ENCODE measurements at regions not wholly inside any gene's neighbourhood (a gene's known extent, or its start where the extent isn't known, plus 50 kb on each side); places are given as distances from the start of the nearest gene placed in this dataset.

- peak; percentile 30 for TF ChIP-seq CTCF (IDR thresholded peaks at IDR 0.05; ENCODE audit: poor library complexity, severe bottlenecking)
- H3K36me3 ChIP-seq (ENCODE audit: low read depth): no peaks in the 10 kb centered on the region
- peak overlapping the region; percentile 26 for H3K27ac ChIP-seq (ENCODE audit: poor library complexity, severe bottlenecking)
- H3K9me3 ChIP-seq (ENCODE audit: severe bottlenecking): no peaks in the 10 kb centered on the region
- ATAC-seq (ENCODE audit: low read depth) (peak; percentile 95), DNase-seq (ENCODE audit: low spot score) (peak; percentile 86)
- no peaks in the 10 kb centered on the region for H3K27me3 ChIP-seq (ENCODE audit: insufficient read depth, poor library complexity, severe bottlenecking)
- H3K4me3 ChIP-seq (ENCODE audit: severe bottlenecking): no peak overlapping the region
- peaks cover 18% of the 10 kb centered on the region for H3K4me1 ChIP-seq (ENCODE audit: insufficient read depth, poor library complexity, severe bottlenecking)
Measured at GRCh38 chr9:88651682-88652633, 117.0 kb downstream of the NXNL2 start.

- Histone ChIP-seq H3K27me3 (ENCODE audit: insufficient read depth, poor library complexity, severe bottlenecking) (no peaks in the 10 kb centered on the region), H3K9me3 (ENCODE audit: severe bottlenecking) (no peaks in the 10 kb centered on the region), H3K27ac (ENCODE audit: poor library complexity, severe bottlenecking) (peak overlapping the region; percentile 26), H3K36me3 (ENCODE audit: low read depth) (no peaks in the 10 kb centered on the region; the same call in 1 of the 2 replicates), H3K4me1 (ENCODE audit: insufficient read depth, poor library complexity, severe bottlenecking) (peaks cover 18% of the 10 kb centered on the region), H3K4me3 (ENCODE audit: severe bottlenecking) (no peak overlapping the region)
- TF ChIP-seq CTCF (IDR thresholded peaks at IDR 0.05; ENCODE audit: poor library complexity, severe bottlenecking): no peak
- no peak for ATAC-seq (ENCODE audit: low read depth)
- no peak for DNase-seq (ENCODE audit: low spot score)
Measured at GRCh38 chr9:88652876-88653275, 117.9 kb downstream of the NXNL2 start.

- no peaks in the 10 kb centered on the region; the same call in 1 of the 2 replicates for H3K36me3 ChIP-seq (ENCODE audit: low read depth)
- TF ChIP-seq CTCF (IDR thresholded peaks at IDR 0.05; ENCODE audit: poor library complexity, severe bottlenecking): no peak
- H3K9me3 ChIP-seq (ENCODE audit: severe bottlenecking): no peaks in the 10 kb centered on the region
- peaks cover 23% of the 10 kb centered on the region for H3K4me1 ChIP-seq (ENCODE audit: insufficient read depth, poor library complexity, severe bottlenecking)
- DNase-seq (ENCODE audit: low spot score): no peak
- H3K27me3 ChIP-seq (ENCODE audit: insufficient read depth, poor library complexity, severe bottlenecking): no peaks in the 10 kb centered on the region
- H3K4me3 ChIP-seq (ENCODE audit: severe bottlenecking): no peak overlapping the region
- ATAC-seq (ENCODE audit: low read depth): no peak
- no peak overlapping the region for H3K27ac ChIP-seq (ENCODE audit: poor library complexity, severe bottlenecking)
Measured at GRCh38 chr9:88653406-88653805, 118.4 kb downstream of the NXNL2 start.

- Histone ChIP-seq H3K27me3 (ENCODE audit: insufficient read depth, poor library complexity, severe bottlenecking) (no peaks in the 10 kb centered on the region), H3K4me3 (ENCODE audit: severe bottlenecking) (no peak overlapping the region), H3K36me3 (ENCODE audit: low read depth) (no peaks in the 10 kb centered on the region; the same call in 1 of the 2 replicates), H3K4me1 (ENCODE audit: insufficient read depth, poor library complexity, severe bottlenecking) (peaks cover 28% of the 10 kb centered on the region), H3K27ac (ENCODE audit: poor library complexity, severe bottlenecking) (no peak overlapping the region), H3K9me3 (ENCODE audit: severe bottlenecking) (no peaks in the 10 kb centered on the region)
- DNase-seq (ENCODE audit: low spot score): no peak
- no peak for ATAC-seq (ENCODE audit: low read depth)
- TF ChIP-seq CTCF (IDR thresholded peaks at IDR 0.05; ENCODE audit: poor library complexity, severe bottlenecking): no peak
Measured at GRCh38 chr9:88653911-88654310, 118.9 kb downstream of the NXNL2 start.

- H3K9me3 ChIP-seq (ENCODE audit: severe bottlenecking): no peaks in the 10 kb centered on the region
- no peak overlapping the region for H3K27ac ChIP-seq (ENCODE audit: poor library complexity, severe bottlenecking)
- ATAC-seq (ENCODE audit: low read depth): no peak
- no peak for TF ChIP-seq CTCF (IDR thresholded peaks at IDR 0.05; ENCODE audit: poor library complexity, severe bottlenecking)
- no peaks in the 10 kb centered on the region; the same call in 1 of the 2 replicates for H3K36me3 ChIP-seq (ENCODE audit: low read depth)
- no peaks in the 10 kb centered on the region for H3K27me3 ChIP-seq (ENCODE audit: insufficient read depth, poor library complexity, severe bottlenecking)
- no peak for DNase-seq (ENCODE audit: low spot score)
- H3K4me1 ChIP-seq (ENCODE audit: insufficient read depth, poor library complexity, severe bottlenecking): peaks cover 13% of the 10 kb centered on the region
- no peak overlapping the region for H3K4me3 ChIP-seq (ENCODE audit: severe bottlenecking)
Measured at GRCh38 chr9:88657893-88658292, 122.9 kb downstream of the NXNL2 start.

Measured in RWPE2 (cell line).